ENCODE measurements at regions not wholly inside any gene's neighbourhood (a gene's known extent, or its start where the extent isn't known, plus 50 kb on each side); places are given as distances from the start of the nearest gene placed in this dataset.

- no peak for DNase-seq
These were observed 259.1 kb downstream of the PDHA2 start for GRCh38 chr4:96099031-96099430.

GRCh38 chr4:96102541-96103026 is 262.7 kb downstream of the PDHA2 start:
- no peak for DNase-seq

- no peak for DNase-seq
These were observed 263.2 kb downstream of the PDHA2 start for GRCh38 chr4:96103086-96103485.

GRCh38 chr4:96108146-96108545 is 268.3 kb downstream of the PDHA2 start:
- DNase-seq: no peak

- no peak for DNase-seq
These were observed 272.7 kb downstream of the PDHA2 start for GRCh38 chr4:96112631-96113030.

- DNase-seq: no peak
These were observed 280.3 kb downstream of the PDHA2 start for GRCh38 chr4:96120206-96120605.

GRCh38 chr4:96126227-96126626 is 286.3 kb downstream of the PDHA2 start:
- DNase-seq: no peak

- no peak for DNase-seq
These were observed 291.3 kb downstream of the PDHA2 start for GRCh38 chr4:96131186-96131585.

GRCh38 chr4:96134806-96135205 is 294.9 kb downstream of the PDHA2 start:
- DNase-seq: no peak

GRCh38 chr4:96136056-96136455 is 296.2 kb downstream of the PDHA2 start:
- no peak for DNase-seq

GRCh38 chr4:96139251-96139929 is 299.5 kb downstream of the PDHA2 start:
- DNase-seq: no peak

- no peak for DNase-seq
These were observed 305.7 kb downstream of the PDHA2 start for GRCh38 chr4:96145601-96146000.

GRCh38 chr4:96146686-96147085 is 306.8 kb downstream of the PDHA2 start:
- no peak for DNase-seq

- DNase-seq: no peak
These were observed 310.0 kb downstream of the PDHA2 start for GRCh38 chr4:96149894-96150293.

GRCh38 chr4:96150466-96150865 is 310.6 kb downstream of the PDHA2 start:
- no peak for DNase-seq

GRCh38 chr4:96152824-96153223 is 312.9 kb downstream of the PDHA2 start:
- no peak for DNase-seq

GRCh38 chr4:96154676-96155075 is 314.8 kb downstream of the PDHA2 start:
- no peak for DNase-seq

GRCh38 chr4:96162636-96163035 is 322.7 kb downstream of the PDHA2 start:
- DNase-seq: no peak

GRCh38 chr4:96164814-96165351 is 325.0 kb downstream of the PDHA2 start:
- no peak for DNase-seq

- DNase-seq: no peak
These were observed 326.9 kb downstream of the PDHA2 start for GRCh38 chr4:96166806-96167205.

- peak; percentile 43 for DNase-seq
These were observed 330.3 kb downstream of the PDHA2 start for GRCh38 chr4:96170198-96170597.

GRCh38 chr4:96173756-96174155 is 333.9 kb downstream of the PDHA2 start:
- DNase-seq: no peak

GRCh38 chr4:96175871-96176270 is 336.0 kb downstream of the PDHA2 start:
- no peak for DNase-seq

GRCh38 chr4:96183611-96184010 is 343.7 kb downstream of the PDHA2 start:
- peak; percentile 70 for DNase-seq

- DNase-seq: no peak
These were observed 346.7 kb downstream of the PDHA2 start for GRCh38 chr4:96186593-96186992.
